ENCODE measurements at regions not wholly inside any gene's neighbourhood (a gene's known extent, or its start where the extent isn't known, plus 50 kb on each side); places are given as distances from the start of the nearest gene placed in this dataset.

DNA sequence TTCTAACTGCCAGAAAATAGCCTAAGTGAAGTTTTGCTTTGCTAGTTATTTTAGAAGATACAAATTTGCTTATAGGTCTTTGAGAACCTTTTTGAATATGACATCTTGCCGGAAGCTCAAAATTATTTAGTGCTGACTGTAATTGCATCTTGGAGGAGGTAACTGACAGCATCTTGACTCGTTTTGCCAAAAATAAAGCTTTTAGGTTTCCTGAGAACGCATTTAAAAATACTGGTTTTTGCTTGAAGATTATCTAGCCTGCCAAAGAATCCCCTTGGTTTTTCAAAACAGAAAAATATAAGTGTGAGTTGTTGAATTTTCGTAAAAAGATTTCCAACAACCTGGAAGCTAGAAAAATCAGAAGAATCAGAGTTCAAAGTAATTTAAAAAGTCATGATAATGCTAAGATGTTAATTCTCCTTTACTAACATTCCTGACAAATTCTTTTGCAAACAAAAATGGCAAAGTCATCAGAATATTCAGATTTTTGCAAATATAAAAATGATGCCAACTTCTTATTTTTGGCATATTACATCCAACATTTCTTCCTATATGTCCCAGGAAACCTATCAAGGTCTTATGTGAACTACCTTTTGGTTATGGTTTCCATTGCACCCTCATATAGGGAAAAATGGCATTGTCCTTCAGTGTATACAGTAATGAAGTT lies 178.0 kb upstream of the SLC8A1 start:
- Mint-ChIP-seq H3K4me3 (no peak overlapping the region), H3K36me3 (ENCODE audit: low read depth) (no peaks in the 10 kb centered on the region), H3K9me3 (no peaks in the 10 kb centered on the region), H3K4me1 (ENCODE audit: low read depth) (peaks cover 17% of the 10 kb centered on the region), H3K27ac (no peak overlapping the region), H3K27me3 (ENCODE audit: insufficient read depth) (no peaks in the 10 kb centered on the region)
- DNase-seq, result no peak
- TF ChIP-seq, protein P1, sequence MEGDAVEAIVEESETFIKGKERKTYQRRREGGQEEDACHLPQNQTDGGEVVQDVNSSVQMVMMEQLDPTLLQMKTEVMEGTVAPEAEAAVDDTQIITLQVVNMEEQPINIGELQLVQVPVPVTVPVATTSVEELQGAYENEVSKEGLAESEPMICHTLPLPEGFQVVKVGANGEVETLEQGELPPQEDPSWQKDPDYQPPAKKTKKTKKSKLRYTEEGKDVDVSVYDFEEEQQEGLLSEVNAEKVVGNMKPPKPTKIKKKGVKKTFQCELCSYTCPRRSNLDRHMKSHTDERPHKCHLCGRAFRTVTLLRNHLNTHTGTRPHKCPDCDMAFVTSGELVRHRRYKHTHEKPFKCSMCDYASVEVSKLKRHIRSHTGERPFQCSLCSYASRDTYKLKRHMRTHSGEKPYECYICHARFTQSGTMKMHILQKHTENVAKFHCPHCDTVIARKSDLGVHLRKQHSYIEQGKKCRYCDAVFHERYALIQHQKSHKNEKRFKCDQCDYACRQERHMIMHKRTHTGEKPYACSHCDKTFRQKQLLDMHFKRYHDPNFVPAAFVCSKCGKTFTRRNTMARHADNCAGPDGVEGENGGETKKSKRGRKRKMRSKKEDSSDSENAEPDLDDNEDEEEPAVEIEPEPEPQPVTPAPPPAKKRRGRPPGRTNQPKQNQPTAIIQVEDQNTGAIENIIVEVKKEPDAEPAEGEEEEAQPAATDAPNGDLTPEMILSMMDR (IDR thresholded peaks at IDR 0.05), result no peak

DNA sequence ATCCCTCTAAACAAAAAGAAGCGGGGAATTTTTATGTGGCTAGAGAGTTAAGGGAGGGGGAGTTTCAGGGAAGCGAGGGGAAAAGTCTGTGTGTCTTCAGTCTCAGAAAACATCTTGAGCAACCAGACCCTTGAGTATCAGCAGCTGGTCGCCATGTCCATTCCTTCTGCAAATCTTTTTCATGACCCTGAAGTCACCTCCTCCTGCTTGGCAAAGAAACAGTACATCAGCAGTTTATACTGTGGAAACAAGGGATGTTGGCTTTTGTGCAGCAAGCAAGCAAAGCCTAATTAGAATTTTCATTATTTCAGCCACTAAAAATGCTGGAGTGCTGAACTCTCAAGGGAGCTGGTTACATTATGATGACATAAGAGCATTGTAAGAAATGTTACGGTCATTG lies 187.4 kb upstream of the SLC8A1 start:
- H3K27ac Mint-ChIP-seq, result no peak overlapping the region
- no peaks in the 10 kb centered on the region for H3K9me3 Mint-ChIP-seq
- no peak for DNase-seq
- no peaks in the 10 kb centered on the region for H3K27me3 Mint-ChIP-seq (ENCODE audit: insufficient read depth)
- H3K36me3 Mint-ChIP-seq (ENCODE audit: low read depth), result no peaks in the 10 kb centered on the region
- H3K4me1 Mint-ChIP-seq (ENCODE audit: low read depth), result no peaks in the 10 kb centered on the region; the same call in 1 of the 2 replicates
- H3K4me3 Mint-ChIP-seq, result no peak overlapping the region
- TF ChIP-seq, protein P1 (IDR thresholded peaks at IDR 0.05), result no peak

DNA sequence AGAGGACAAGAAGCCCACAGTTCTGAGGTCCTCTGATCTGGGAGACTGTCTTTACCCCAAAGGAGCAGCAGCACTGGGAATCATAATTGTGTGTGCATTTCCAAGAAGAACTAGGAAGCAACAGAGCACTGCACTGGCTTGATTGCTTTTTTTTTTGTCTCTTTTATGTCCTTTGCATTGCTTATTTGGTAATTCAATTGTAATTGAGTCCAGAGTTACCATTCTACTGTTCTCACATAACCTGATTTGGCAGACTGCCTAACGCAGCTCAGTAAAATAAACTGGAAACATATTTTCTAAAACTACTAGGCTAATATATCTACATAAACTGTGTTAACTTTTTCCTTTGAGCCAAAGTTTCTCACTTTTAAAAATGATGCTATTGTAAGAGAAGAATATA lies 190.3 kb upstream of the SLC8A1 start:
- Mint-ChIP-seq H3K9me3 (no peaks in the 10 kb centered on the region), H3K27me3 (ENCODE audit: insufficient read depth) (no peaks in the 10 kb centered on the region), H3K27ac (no peak overlapping the region), H3K4me1 (ENCODE audit: low read depth) (no peaks in the 10 kb centered on the region; the same call in 1 of the 2 replicates), H3K4me3 (no peak overlapping the region), H3K36me3 (ENCODE audit: low read depth) (no peaks in the 10 kb centered on the region)
- DNase-seq, result no peak
- TF ChIP-seq, protein P1 (IDR thresholded peaks at IDR 0.05), result no peak

DNA sequence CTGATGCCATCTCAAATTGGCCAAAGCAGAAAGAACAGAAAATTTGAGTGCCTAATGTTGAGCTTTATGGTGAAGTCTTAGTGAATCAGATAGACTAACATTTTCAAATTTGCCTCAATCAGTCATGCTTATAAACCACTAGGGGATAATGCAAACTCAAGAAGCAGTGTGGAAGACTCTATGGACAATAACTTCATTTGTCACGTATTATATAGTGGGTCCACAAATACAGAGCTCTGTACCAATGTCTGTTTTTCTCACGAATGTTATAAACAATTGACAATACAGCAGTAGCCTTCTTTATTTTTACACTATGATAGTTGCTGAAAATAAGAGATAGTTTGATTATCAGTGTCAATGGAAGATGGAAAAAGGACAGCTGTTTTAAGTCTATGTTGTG lies 190.8 kb upstream of the SLC8A1 start:
- H3K4me3 Mint-ChIP-seq, result no peak overlapping the region
- no peaks in the 10 kb centered on the region for H3K36me3 Mint-ChIP-seq (ENCODE audit: low read depth)
- DNase-seq, result no peak
- TF ChIP-seq, protein P1 (IDR thresholded peaks at IDR 0.05), result no peak
- no peaks in the 10 kb centered on the region for H3K9me3 Mint-ChIP-seq
- no peaks in the 10 kb centered on the region for H3K4me1 Mint-ChIP-seq (ENCODE audit: low read depth)
- H3K27ac Mint-ChIP-seq, result no peak overlapping the region
- no peaks in the 10 kb centered on the region for H3K27me3 Mint-ChIP-seq (ENCODE audit: insufficient read depth)

DNA sequence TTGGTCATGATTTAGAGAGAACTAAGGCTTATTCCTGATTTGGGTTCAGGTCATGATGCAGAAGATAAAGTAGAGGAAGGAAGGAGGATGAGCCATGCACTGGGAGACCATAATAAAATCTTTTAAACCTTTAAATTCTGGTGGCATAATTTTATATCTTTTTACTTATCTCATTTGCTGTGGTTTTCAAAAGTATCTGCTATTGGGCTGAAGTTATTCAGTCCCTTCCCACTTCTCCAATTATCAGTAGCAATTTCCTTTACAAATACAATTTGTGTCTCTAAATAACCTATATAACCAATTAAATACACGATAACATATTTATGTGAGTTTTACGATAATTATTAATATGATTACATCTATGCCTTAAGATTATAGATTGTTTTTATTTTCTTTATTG lies 194.8 kb upstream of the SLC8A1 start:
- Mint-ChIP-seq H3K36me3 (ENCODE audit: low read depth) (no peaks in the 10 kb centered on the region), H3K27me3 (ENCODE audit: insufficient read depth) (no peaks in the 10 kb centered on the region), H3K27ac (no peak overlapping the region)

More for the DNA sequence above, 194.8 kb upstream of the SLC8A1 start:
- Mint-ChIP-seq H3K4me3 (no peak overlapping the region), H3K9me3 (no peaks in the 10 kb centered on the region), H3K4me1 (ENCODE audit: low read depth) (peaks cover 6% of the 10 kb centered on the region; the same call in 1 of the 2 replicates)
- TF ChIP-seq, protein P1 (IDR thresholded peaks at IDR 0.05), result no peak
- no peak for DNase-seq

All from HFFc6 (cell line).